Epithelial cell of proximal tubule (primary cell): ENCODE measurements at regions not wholly inside any gene's neighbourhood (a gene's known extent, or its start where the extent isn't known, plus 50 kb on each side); places are given as distances from the start of the nearest gene placed in this dataset.

Experiments used
- DNase-seq: peaks from one replicate; pipeline ENCODE4 v3.0.0-alpha.2; 2011; ENCODE audit warnings: low read depth
- H3K4me3 ChIP-seq: 2 replicates; pipeline ENCODE4 v1.5.1; 2011; ENCODE audit warnings: low read depth, mild to moderate bottlenecking, low read length
- CTCF ChIP-seq: conservative IDR thresholded peaks from 2 replicates; pipeline ENCODE4 v1.5.1; 2012; ENCODE audit warnings: low read depth, mild to moderate bottlenecking, low read length

- no peak for DNase-seq
- H3K4me3 ChIP-seq = no peak overlapping the region
- no peak for TF ChIP-seq CTCF
These were observed 444.1 kb upstream of the SMIM21 start for GRCh38 chr18:75871596-75871995.

- no peak for TF ChIP-seq CTCF
- no peak for DNase-seq
- H3K4me3 ChIP-seq = no peak overlapping the region
These were observed 441.7 kb upstream of the SMIM21 start for GRCh38 chr18:75869162-75869561.

GRCh38 chr18:75868031-75868430 lies 440.5 kb upstream of the SMIM21 start:
- DNase-seq = no peak
- H3K4me3 ChIP-seq = no peak overlapping the region
- TF ChIP-seq CTCF = no peak

- no peak for TF ChIP-seq CTCF
- no peak overlapping the region for H3K4me3 ChIP-seq
- no peak for DNase-seq
These were observed 438.1 kb upstream of the SMIM21 start for GRCh38 chr18:75865639-75866038.

GRCh38 chr18:75864816-75865215 lies 437.3 kb upstream of the SMIM21 start:
- no peak overlapping the region for H3K4me3 ChIP-seq
- no peak for TF ChIP-seq CTCF
- no peak for DNase-seq

GRCh38 chr18:75863696-75864095 lies 436.2 kb upstream of the SMIM21 start:
- H3K4me3 ChIP-seq = no peak overlapping the region
- DNase-seq = no peak
- TF ChIP-seq CTCF = no peak

GRCh38 chr18:75862458-75862857 lies 435.0 kb upstream of the SMIM21 start:
- DNase-seq = no peak
- no peak for TF ChIP-seq CTCF
- no peak overlapping the region for H3K4me3 ChIP-seq
